ENCODE measurements at regions not wholly inside any gene's neighbourhood (a gene's known extent, or its start where the extent isn't known, plus 50 kb on each side); places are given as distances from the start of the nearest gene placed in this dataset.
"Not testable (repeated sequence)": the region's sequence is repeated elsewhere in the genome, so short reads cannot be mapped to it uniquely, and the experiment has no call there.

DNA sequence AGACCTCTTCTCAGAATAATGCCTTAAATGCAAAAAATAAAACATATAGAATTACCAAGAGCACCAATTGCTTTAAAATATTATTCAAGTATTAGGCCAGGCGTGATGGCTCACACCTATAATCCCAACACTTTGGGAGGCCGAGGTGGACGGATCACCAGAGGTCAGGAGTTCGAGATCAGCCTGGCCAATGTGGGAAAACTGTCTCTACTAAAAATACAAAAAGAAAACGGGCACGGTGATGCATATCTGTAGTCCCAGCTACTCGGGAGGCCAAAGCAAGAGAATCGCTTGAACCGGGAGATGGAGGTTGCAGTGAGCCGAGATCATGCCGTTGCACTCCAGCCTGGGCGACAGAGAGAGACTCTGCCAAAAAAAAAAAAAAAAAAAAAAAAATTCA, 55.4 kb upstream of the RAB6C start:
- DNase-seq: not testable (repeated sequence)

DNA sequence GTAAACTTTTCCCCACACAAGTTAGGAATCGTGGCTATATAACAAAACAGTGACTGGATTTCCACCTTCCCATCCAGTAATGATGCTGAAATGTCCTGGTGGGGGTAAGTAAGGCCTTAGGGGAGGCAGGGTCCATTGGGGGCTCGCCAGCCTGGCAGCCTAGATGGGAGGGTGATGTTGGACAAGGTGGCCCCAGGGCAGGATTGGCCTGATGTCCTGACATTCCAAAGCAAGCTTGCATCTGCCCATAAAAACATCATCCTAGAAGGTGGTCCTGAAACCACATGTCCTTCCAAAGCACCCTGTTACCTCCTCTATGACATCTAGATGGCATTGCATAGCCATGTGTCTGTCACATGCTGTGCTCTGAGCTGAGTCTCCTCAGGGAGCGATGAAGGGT, 54.1 kb upstream of the RAB6C start:
- DNase-seq: no peak

DNA sequence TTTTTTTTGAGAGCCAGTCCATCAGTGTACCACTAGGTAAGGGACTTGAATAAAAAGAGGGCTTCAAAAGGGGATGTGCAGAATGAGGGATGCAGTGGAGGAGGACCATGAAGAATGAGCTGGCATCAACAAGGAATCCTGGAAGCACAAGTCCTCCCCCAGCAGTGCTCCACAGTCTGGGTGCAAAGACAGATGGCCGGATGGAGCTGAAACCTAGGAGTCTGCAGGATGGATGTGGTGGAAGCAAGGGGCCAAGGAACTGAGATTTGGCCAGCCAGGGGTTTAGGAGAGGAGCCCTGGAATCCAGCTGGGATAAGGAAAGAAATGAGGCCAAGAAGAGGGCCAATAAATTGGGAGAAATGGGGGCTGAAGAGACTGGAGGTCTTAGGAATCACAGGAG, 51.8 kb upstream of the RAB6C start:
- DNase-seq: no peak

DNA sequence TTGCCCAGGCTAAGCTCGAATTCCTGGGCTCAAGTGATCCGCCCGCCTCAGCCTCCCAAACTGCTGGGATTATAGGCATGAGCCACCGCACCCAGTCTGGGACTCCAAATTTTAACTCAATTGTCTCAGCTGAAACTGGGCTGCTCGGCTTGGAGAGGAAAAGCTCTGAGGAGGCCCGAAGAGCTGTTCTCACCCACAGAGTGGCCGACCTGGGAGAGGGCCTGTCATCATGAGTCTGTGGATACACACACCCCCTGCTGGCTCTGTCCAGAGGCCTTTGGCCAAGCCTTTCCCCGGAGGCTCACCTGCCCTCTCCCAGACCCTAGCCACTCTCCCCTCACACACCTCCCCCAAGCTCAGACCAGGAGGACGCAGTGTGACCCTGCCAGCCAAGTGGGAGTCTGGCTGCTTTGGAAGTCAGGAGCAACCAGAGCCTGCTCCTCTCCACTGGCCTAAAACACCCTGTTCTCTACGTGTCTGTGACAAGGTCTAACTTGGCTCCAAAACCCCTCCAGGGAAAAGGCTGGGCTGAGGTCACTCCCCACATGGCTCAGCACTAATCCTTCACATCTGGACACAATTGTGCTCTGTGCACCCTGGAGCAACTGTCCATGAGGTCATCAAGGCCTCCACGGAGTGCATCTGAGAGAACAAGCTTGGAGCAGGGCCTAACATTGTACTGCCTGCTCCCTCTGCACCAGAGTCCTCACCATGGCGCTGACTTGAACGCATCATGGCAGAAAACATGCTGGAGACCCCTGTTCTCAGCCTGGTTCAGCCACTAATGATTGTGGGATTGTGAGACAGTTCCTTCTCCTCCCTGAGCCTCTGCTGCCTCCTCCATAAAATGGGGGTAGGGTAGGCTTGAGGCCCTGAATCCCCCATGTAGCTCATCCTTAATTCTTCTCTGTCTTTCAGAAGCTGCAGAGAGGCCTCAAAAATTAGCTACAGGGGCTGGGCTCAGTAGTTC, 49.9 kb upstream of the RAB6C start:
- DNase-seq: no peak

Measured in NCI-H1417 treated with DMSO at 0.1 percent for 48 hours (cell line).